ENCODE measurements at regions not wholly inside any gene's neighbourhood (a gene's known extent, or its start where the extent isn't known, plus 50 kb on each side); places are given as distances from the start of the nearest gene placed in this dataset.

- no peak for TF ChIP-seq ATF2 (tag by site-specific recombination; IDR thresholded peaks at IDR 0.05; ENCODE audit: low read depth)
- TF ChIP-seq ZNF10 (tag by site-specific recombination; IDR thresholded peaks at IDR 0.05) = 0 out of 2 replicates have a peak, but pooled peaks have one; percentile 11
- 0 out of 2 replicates have a peak, but pooled peaks have one; percentile 14 for TF ChIP-seq ZNF184 (tag by site-specific recombination; IDR thresholded peaks at IDR 0.05)
Measured at GRCh38 chr12:116389990-116390389, 112.5 kb upstream of the MED13L start (continued).

DNA sequence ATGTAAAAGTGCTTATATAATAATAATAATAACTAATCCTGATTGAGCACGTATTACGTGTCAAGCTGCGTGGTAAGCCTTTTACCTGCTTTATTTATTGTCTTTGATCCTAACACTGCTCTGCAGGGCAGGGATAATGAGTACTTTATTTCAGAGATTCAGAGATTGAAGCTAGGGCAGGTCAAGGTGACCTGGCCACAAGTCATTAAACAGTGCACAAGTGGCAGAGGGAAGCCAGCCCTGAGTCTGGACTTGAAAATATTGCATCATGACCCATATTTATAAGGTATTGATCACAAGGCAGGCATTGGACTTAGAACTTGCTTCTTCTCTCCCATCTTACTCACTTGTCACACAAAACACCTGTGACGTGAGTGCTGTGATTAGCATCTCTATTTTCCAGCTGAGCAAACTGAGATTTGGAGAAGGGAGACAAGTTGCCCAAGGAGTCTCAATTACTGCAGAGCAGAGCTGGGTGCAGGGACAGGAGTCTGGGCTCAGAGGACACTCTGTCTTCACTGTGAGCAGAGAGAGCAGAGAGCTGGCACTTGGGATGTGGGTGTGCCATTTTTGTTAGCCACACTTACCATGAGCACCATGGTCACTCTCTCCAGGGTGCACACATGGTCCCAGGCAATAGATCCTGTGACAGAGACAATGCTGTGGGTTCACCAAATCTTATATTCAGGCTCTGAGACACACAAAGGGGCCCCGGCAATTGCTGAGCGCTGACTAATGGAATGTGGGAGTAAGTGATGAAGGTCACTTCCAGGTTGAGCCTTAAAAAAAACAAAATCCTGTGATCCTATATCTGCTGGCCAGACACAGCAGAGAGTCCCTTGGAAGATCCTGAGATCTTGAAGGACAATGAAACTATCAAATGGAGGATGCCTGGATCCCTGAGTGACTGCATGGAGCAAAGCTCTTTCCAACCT is 113.2 kb upstream of the MED13L start:
- POLR2A ChIA-PET = interaction anchor here (1.0 kb wide), 1 partner anchor 16 kb away, joined by 4 read pairs; no protein-coding TSS in a partner anchor
- Histone ChIP-seq H3K27ac (ENCODE audit: extremely low read depth, low read depth, low read length) (no peak overlapping the region), H3K4me3 (ENCODE audit: low read depth, low read length) (no peak overlapping the region), H3K36me3 (ENCODE audit: control insufficient read depth in 2 of 2, insufficient read depth in 1 of 2, low read length in 2 of 2) (no peaks in the 10 kb centered on the region), H3K9me3 (ENCODE audit: control insufficient read depth, insufficient read depth, low read depth, low read length) (no peaks in the 10 kb centered on the region), H3K4me1 (ENCODE audit: control insufficient read depth, insufficient read depth, low read length) (no peaks in the 10 kb centered on the region)
- CTCF ChIA-PET = interaction anchor here (0.6 to 1.1 kb wide), 4 partner anchors 8 to 319 kb away, joined by 3 read pairs; no protein-coding TSS in a partner anchor
- TF ChIP-seq ZBTB49 (tag by site-specific recombination; IDR thresholded peaks at IDR 0.05; ENCODE audit: low read depth) (no peak), ZNF16 (tag by site-specific recombination; IDR thresholded peaks at IDR 0.05; ENCODE audit: low read depth) (no peak), ZNF138 (tag by site-specific recombination; IDR thresholded peaks at IDR 0.05; ENCODE audit: borderline replicate concordance) (no peak), ZBTB8A (tag by site-specific recombination; IDR thresholded peaks at IDR 0.05) (no peak), ZFP41 (tag by site-specific recombination; IDR thresholded peaks at IDR 0.05; ENCODE audit: borderline replicate concordance) (no peak), ZNF221 (tag by site-specific recombination; IDR thresholded peaks at IDR 0.05; ENCODE audit: borderline replicate concordance) (no peak), ZNF174 (tag by site-specific recombination; IDR thresholded peaks at IDR 0.05) (no peak), ZFHX2 (tag by site-specific recombination; conservative IDR thresholded peaks at IDR 0.05) (no peak), GFI1B (tag by site-specific recombination; IDR thresholded peaks at IDR 0.05) (no peak), ZNF274 (IDR thresholded peaks at IDR 0.05; ENCODE audit: low read length) (no peak), ZNF274 (tag by site-specific recombination; IDR thresholded peaks at IDR 0.05; ENCODE audit: borderline replicate concordance) (no peak), ZNF530 (tag by site-specific recombination; IDR thresholded peaks at IDR 0.05; ENCODE audit: low read depth) (no peak), ZNF549 (tag by site-specific recombination; IDR thresholded peaks at IDR 0.05) (no peak)
- TF ChIP-seq, protein P1, sequence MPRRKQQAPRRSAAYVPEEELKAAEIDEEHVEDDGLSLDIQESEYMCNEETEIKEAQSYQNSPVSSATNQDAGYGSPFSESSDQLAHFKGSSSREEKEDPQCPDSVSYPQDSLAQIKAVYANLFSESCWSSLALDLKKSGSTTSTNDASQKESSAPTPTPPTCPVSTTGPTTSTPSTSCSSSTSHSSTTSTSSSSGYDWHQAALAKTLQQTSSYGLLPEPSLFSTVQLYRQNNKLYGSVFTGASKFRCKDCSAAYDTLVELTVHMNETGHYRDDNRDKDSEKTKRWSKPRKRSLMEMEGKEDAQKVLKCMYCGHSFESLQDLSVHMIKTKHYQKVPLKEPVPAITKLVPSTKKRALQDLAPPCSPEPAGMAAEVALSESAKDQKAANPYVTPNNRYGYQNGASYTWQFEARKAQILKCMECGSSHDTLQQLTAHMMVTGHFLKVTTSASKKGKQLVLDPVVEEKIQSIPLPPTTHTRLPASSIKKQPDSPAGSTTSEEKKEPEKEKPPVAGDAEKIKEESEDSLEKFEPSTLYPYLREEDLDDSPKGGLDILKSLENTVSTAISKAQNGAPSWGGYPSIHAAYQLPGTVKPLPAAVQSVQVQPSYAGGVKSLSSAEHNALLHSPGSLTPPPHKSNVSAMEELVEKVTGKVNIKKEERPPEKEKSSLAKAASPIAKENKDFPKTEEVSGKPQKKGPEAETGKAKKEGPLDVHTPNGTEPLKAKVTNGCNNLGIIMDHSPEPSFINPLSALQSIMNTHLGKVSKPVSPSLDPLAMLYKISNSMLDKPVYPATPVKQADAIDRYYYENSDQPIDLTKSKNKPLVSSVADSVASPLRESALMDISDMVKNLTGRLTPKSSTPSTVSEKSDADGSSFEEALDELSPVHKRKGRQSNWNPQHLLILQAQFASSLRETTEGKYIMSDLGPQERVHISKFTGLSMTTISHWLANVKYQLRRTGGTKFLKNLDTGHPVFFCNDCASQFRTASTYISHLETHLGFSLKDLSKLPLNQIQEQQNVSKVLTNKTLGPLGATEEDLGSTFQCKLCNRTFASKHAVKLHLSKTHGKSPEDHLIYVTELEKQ (tag by site-specific recombination; IDR thresholded peaks at IDR 0.05; ENCODE audit: borderline replicate concordance) = no peak
- TF ChIP-seq, protein P2, sequence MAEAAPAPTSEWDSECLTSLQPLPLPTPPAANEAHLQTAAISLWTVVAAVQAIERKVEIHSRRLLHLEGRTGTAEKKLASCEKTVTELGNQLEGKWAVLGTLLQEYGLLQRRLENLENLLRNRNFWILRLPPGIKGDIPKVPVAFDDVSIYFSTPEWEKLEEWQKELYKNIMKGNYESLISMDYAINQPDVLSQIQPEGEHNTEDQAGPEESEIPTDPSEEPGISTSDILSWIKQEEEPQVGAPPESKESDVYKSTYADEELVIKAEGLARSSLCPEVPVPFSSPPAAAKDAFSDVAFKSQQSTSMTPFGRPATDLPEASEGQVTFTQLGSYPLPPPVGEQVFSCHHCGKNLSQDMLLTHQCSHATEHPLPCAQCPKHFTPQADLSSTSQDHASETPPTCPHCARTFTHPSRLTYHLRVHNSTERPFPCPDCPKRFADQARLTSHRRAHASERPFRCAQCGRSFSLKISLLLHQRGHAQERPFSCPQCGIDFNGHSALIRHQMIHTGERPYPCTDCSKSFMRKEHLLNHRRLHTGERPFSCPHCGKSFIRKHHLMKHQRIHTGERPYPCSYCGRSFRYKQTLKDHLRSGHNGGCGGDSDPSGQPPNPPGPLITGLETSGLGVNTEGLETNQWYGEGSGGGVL (tag by site-specific recombination; IDR thresholded peaks at IDR 0.05) = no peak
- TF ChIP-seq, protein P3, sequence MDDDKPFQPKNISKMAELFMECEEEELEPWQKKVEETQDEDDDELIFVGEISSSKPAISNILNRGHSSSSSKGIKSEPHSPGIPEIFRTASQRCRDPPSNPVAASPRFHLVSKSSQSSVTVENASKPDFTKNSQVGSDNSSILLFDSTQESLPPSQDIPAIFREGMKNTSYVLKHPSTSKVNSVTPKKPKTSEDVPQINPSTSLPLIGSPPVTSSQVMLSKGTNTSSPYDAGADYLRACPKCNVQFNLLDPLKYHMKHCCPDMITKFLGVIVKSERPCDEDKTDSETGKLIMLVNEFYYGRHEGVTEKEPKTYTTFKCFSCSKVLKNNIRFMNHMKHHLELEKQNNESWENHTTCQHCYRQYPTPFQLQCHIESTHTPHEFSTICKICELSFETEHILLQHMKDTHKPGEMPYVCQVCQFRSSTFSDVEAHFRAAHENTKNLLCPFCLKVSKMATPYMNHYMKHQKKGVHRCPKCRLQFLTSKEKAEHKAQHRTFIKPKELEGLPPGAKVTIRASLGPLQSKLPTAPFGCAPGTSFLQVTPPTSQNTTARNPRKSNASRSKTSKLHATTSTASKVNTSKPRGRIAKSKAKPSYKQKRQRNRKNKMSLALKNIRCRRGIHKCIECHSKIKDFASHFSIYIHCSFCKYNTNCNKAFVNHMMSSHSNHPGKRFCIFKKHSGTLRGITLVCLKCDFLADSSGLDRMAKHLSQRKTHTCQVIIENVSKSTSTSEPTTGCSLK (tag by site-specific recombination; IDR thresholded peaks at IDR 0.05) = no peak
- TF ChIP-seq, protein P4, sequence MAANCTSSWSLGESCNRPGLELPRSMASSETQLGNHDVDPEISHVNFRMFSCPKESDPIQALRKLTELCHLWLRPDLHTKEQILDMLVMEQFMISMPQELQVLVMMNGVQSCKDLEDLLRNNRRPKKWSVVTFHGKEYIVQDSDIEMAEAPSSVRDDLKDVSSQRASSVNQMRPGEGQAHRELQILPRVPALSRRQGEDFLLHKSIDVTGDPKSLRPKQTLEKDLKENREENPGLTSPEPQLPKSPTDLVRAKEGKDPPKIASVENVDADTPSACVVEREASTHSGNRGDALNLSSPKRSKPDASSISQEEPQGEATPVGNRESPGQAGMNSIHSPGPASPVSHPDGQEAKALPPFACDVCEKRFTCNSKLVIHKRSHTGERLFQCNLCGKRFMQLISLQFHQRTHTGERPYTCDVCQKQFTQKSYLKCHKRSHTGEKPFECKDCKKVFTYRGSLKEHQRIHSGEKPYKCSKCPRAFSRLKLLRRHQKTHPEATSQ (tag by site-specific recombination; IDR thresholded peaks at IDR 0.05) = no peak
